Spinal cord (tissue), 9 donors: ENCODE measurements at regions not wholly inside any gene's neighbourhood (a gene's known extent, or its start where the extent isn't known, plus 50 kb on each side); places are given as distances from the start of the nearest gene placed in this dataset.

Experiments
- DNase-seq, 6 donors: peaks; one replicate each; pipeline versions ENCODE4 v3.0.0 to v3.0.0-alpha.2; 2013 to 2015; ENCODE audit warnings: low spot score in 6 of 6, low read depth in 4 of 6
- H3K27ac ChIP-seq: one replicate; pipeline ENCODE4 v1.5.1; 2013; ENCODE audit warnings: low read depth, low read length, control low read depth
- H3K27me3 ChIP-seq: one replicate; pipeline ENCODE4 v1.6.1; 2013; ENCODE audit warnings: low read length; ENCODE audit not compliant: control insufficient read depth, insufficient read depth
- H3K36me3 ChIP-seq: one replicate; pipeline ENCODE4 v1.6.1; 2013; ENCODE audit warnings: low read length; ENCODE audit not compliant: control insufficient read depth, insufficient read depth
- H3K4me1 ChIP-seq: one replicate; pipeline ENCODE4 v1.6.1; 2013; ENCODE audit warnings: low read length; ENCODE audit not compliant: control insufficient read depth, insufficient read depth
- H3K4me3 ChIP-seq: one replicate; pipeline ENCODE4 v1.5.1; 2013; ENCODE audit warnings: low read depth, low read length, control low read depth
- H3K9me3 ChIP-seq: one replicate; pipeline ENCODE4 v1.6.1; 2013; ENCODE audit warnings: low read length; ENCODE audit not compliant: control insufficient read depth, insufficient read depth
- WGBS: methylation state at CpG from one replicate; pipeline ENCODE4 v1.1.5; 2013; ENCODE audit warnings: missing lambda C conversion rate; ENCODE audit not compliant: insufficient coverage; 5-methylcytosine and 5-hydroxymethylcytosine counted together
- donor health status: healthy.

GRCh38 chr5:160978944-160979343, 126.9 kb upstream of the ATP10B start:
- no peaks in the 10 kb centered on the region for H3K27me3 ChIP-seq
- no peaks in the 10 kb centered on the region for H3K9me3 ChIP-seq
- H3K4me1 ChIP-seq: no peaks in the 10 kb centered on the region
- H3K4me3 ChIP-seq: no peak overlapping the region
- H3K36me3 ChIP-seq: no peaks in the 10 kb centered on the region
- no peak for DNase-seq
- no peak overlapping the region for H3K27ac ChIP-seq

GRCh38 chr5:160976181-160976580, 124.2 kb upstream of the ATP10B start:
- DNase-seq: no peak
- H3K9me3 ChIP-seq: no peaks in the 10 kb centered on the region
- H3K36me3 ChIP-seq: no peaks in the 10 kb centered on the region
- WGBS: 88% methylated on average over 2 of the region's 2 CpGs
- no peaks in the 10 kb centered on the region for H3K27me3 ChIP-seq
- no peak overlapping the region for H3K27ac ChIP-seq
- no peak overlapping the region for H3K4me3 ChIP-seq
- H3K4me1 ChIP-seq: no peaks in the 10 kb centered on the region

DNA sequence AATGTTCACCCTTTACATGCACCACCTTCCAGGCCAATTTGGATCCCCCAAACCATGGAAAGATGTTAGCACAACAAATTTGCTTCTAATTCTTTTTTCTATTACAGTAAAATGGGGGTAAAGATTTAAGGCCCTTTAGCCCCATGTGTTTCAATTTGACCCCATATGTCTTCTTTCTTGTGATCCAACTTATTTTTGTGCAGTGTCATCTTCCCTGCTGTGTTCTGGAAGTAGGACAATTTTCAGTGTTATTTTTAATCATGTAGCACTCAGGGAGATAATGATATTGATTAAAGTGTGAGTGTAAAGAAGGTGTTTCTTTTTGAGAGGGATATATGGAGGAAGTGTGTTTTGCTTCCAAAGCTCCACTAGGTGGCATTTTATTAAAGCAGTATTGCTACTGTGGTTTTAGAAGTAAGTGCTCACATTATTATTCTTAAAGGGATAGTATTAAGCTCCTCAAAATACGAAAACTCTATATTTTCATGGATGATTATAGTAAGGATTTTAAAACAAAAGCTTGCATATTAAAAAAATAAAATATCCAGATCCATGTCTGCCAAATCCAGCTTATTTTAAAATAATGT, 118.7 kb upstream of the ATP10B start:
- Histone ChIP-seq H3K4me1 (no peaks in the 10 kb centered on the region), H3K27ac (no peak overlapping the region), H3K27me3 (no peaks in the 10 kb centered on the region), H3K36me3 (no peaks in the 10 kb centered on the region), H3K9me3 (no peaks in the 10 kb centered on the region), H3K4me3 (no peak overlapping the region)
- DNase-seq: peak in 2 of 6 donors; percentile 20 to 65
- no CpG with 5 or more reads among the region's 1 CpG for WGBS

DNA sequence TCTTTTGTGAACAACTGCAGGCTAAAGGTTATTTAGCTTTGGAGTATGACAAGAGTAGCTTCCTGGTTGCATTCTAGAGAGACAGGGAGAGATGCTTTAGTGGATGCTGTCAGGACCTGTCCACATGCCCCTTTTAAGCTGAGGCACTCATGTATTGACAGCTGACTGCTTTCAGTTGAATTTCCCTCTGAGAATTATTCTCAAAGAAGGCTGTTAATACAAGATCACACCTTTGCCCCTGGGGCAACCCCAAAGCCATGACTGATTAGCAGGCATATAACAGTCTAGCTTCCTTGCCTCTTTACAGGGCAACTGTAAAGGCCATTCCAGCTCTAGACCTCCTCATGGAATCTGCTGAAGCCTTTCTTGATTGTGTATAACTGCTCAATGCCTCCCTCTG, 117.6 kb upstream of the ATP10B start:
- no peak overlapping the region for H3K4me3 ChIP-seq
- no peaks in the 10 kb centered on the region for H3K27me3 ChIP-seq
- H3K9me3 ChIP-seq: no peaks in the 10 kb centered on the region
- H3K27ac ChIP-seq: no peak overlapping the region
- DNase-seq: no peak
- no peaks in the 10 kb centered on the region for H3K4me1 ChIP-seq
- no peaks in the 10 kb centered on the region for H3K36me3 ChIP-seq

- DNase-seq: no peak
- no peak overlapping the region for H3K27ac ChIP-seq
- H3K36me3 ChIP-seq: no peaks in the 10 kb centered on the region
- H3K9me3 ChIP-seq: no peaks in the 10 kb centered on the region
- 91% methylated on average over 4 of the region's 6 CpGs for WGBS
- no peak overlapping the region for H3K4me3 ChIP-seq
- H3K4me1 ChIP-seq: no peaks in the 10 kb centered on the region
- no peaks in the 10 kb centered on the region for H3K27me3 ChIP-seq
Measured at GRCh38 chr5:160968480-160968879, 116.5 kb upstream of the ATP10B start.

DNA sequence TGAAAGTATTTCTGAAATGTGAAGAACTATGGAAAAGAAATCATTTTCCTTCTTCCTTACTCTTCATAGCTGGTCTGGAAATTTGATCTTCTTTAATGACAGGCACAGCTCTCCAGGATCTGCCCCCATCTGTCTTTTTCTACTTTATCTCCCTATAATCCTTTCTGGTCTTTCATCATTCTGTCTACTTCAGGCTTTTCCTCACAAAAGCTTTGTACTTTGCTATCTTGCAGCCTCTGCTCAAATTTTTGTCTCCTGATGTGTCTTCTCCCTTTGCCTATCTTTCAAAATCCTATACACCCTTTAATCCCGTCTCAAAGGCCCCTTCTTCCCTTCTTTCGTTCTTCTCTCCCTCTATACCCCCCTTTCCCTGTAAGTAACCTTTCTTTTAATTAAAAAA, 114.9 kb upstream of the ATP10B start:
- no peak overlapping the region for H3K27ac ChIP-seq
- WGBS: no CpG with 5 or more reads among the region's 2 CpGs
- H3K36me3 ChIP-seq: no peaks in the 10 kb centered on the region
- no peak overlapping the region for H3K4me3 ChIP-seq
- no peaks in the 10 kb centered on the region for H3K9me3 ChIP-seq
- no peak for DNase-seq
- H3K4me1 ChIP-seq: no peaks in the 10 kb centered on the region
- H3K27me3 ChIP-seq: no peaks in the 10 kb centered on the region

GRCh38 chr5:160961761-160962160, 109.8 kb upstream of the ATP10B start:
- H3K4me1 ChIP-seq: no peaks in the 10 kb centered on the region
- WGBS: no CpG with 5 or more reads among the region's 2 CpGs
- no peaks in the 10 kb centered on the region for H3K36me3 ChIP-seq
- no peaks in the 10 kb centered on the region for H3K9me3 ChIP-seq
- H3K4me3 ChIP-seq: no peak overlapping the region
- DNase-seq: no peak
- no peaks in the 10 kb centered on the region for H3K27me3 ChIP-seq
- H3K27ac ChIP-seq: no peak overlapping the region

DNA sequence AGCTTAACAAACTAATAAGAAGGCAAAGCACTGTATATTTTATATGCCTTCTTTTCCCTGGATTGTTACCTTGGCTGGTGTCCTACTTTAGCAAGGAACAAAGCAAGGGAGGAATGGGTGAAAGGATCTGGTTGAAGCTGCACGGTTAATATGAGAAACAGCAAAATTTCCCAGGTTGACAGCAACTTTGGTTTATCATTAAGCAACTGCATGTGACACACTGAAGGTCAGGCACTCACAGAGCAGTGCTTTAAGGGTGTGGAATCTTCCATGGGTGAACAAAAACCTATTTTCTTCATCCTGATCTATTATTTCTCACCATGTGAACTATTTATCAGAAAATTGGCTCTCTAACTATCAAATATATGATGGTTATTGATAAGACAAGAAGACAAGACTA, 109.0 kb upstream of the ATP10B start:
- DNase-seq: no peak
- 67% methylated on average over 1 of the region's 1 CpG for WGBS
- Histone ChIP-seq H3K4me3 (no peak overlapping the region), H3K4me1 (no peaks in the 10 kb centered on the region), H3K36me3 (no peaks in the 10 kb centered on the region), H3K27me3 (no peaks in the 10 kb centered on the region), H3K9me3 (no peaks in the 10 kb centered on the region), H3K27ac (no peak overlapping the region)

GRCh38 chr5:160960592-160960991, 108.6 kb upstream of the ATP10B start:
- H3K4me1 ChIP-seq: no peaks in the 10 kb centered on the region
- WGBS: 17% methylated on average over 1 of the region's 2 CpGs

DNA sequence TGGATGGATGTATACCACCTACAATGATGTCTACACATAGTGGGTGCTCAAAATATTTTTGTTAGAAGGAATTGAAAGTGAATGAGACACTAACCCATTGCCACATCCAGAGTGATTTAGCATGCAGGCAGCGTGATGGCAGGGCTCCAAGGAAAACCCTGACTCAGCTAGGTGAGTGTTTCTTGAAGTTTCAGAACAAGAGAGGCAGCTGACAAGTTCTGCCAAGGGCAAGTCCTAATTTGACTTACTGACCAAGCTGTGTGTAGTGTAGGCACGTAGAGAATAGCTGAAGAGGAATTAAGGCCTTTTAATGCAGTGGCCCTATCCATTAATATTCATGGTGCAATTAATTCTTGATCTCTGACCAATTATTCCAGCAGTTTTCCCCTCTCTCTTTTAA, 107.8 kb upstream of the ATP10B start:
- Histone ChIP-seq H3K27ac (no peak overlapping the region), H3K36me3 (no peaks in the 10 kb centered on the region), H3K4me3 (no peak overlapping the region), H3K27me3 (no peaks in the 10 kb centered on the region), H3K4me1 (no peaks in the 10 kb centered on the region), H3K9me3 (no peaks in the 10 kb centered on the region)
- 86% methylated on average over 1 of the region's 2 CpGs for WGBS
- DNase-seq: no peak

More at GRCh38 chr5:160960592-160960991, 108.6 kb upstream of the ATP10B start:
- H3K27ac ChIP-seq: no peak overlapping the region
- no peaks in the 10 kb centered on the region for H3K9me3 ChIP-seq
- DNase-seq: peak in 2 of 6 donors; percentile 20 to 43
- no peaks in the 10 kb centered on the region for H3K36me3 ChIP-seq
- no peak overlapping the region for H3K4me3 ChIP-seq
- H3K27me3 ChIP-seq: no peaks in the 10 kb centered on the region
